Activated T-helper 1 cell treated with anti-CD3 and anti-CD28 coated beads, Interleukin-2, amount 50 U/mL, for 16 hours (primary cell): ENCODE measurements at regions not wholly inside any gene's neighbourhood (a gene's known extent, or its start where the extent isn't known, plus 50 kb on each side); places are given as distances from the start of the nearest gene placed in this dataset.

Source experiments
- DNase-seq, 2 donors: peaks; one replicate each; pipeline ENCODE4 v3.0.0-alpha.2; 2020; ENCODE audit warnings: low read depth in 1 of 2, low spot score in 1 of 2

- no peak for DNase-seq
Measured at GRCh38 chr13:104320446-104320845, 1254.2 kb upstream of the SLC10A2 start.

GRCh38 chr13:104318121-104318520 lies 1251.9 kb upstream of the SLC10A2 start:
- no peak for DNase-seq

DNA sequence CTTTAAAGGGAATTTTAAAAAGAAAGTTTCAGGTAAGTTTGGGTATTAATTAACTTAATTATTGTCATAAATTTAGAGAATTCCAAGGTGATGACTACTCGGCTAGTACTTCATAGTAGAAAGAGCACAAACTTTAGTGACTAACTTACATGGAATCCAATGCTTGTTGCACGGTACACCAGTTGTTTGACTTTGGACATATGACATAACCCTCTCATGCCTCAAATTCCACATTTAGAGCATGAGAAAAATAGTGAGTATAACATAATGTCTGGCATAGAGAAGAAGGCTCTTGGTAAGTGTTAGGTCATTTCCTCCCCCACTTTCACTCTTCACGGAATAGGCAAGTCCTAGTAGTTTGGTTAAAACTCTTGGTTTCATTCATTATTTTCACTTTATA lies 1249.4 kb upstream of the SLC10A2 start:
- DNase-seq: no peak

GRCh38 chr13:104314926-104315535 lies 1248.8 kb upstream of the SLC10A2 start:
- DNase-seq: no peak

DNA sequence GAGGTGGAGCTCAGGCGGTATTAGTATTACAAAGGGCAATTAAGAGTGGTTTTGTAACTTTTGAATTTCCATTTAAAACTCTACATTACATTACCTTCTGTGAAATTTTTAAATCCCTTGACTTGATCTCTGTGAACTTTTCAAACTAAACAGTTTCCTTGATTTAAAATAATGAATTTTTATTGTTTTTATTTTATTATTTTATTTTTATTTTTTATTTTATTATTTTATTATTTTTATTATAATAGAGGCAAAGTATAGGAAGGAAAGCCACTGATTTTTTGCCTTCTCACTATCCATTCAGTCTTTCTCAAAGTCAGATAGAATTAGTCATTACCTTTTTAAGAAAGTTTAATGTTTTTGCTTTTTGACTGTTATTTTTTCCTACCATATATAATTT lies 1248.1 kb upstream of the SLC10A2 start:
- no peak for DNase-seq

DNA sequence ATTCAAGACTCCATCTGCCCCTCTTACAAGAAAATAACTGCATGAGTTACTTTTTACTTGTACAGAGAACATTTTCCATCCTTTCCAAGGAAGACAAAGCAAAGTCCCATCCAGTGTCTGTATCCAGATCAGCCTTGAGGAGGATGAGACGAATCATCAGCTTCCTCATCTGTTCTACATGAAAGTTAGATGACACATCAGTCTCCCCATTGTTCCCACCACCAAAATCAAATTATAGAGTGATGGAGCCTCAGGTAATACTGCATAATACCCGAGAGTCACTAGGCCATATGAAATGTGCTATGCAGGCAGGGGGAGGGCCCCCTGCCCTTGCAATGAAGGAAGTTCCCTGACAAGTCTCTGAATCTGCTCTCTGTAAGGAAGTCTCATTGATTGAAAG lies 1244.6 kb upstream of the SLC10A2 start:
- DNase-seq: no peak

DNA sequence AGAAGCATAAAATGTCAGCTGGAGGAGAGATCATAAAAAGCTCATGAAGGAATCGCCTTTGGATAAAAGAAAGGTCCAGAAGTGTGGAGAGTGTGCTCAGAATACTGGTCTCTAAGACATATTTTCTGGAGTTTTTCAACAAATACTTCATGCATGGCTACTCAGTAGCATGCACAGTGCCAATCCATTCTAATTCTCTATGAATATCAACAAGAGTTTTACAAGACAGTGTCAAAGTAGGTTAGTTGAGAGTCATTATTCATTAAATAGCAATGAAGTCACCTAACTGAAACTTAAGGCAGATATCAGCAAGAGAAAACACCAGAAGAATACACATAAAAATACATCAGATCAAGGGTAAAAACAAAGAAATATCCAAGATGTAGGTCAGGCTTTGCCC lies 1243.2 kb upstream of the SLC10A2 start:
- no peak for DNase-seq

GRCh38 chr13:104301171-104301975 lies 1235.2 kb upstream of the SLC10A2 start:
- no peak for DNase-seq

- no peak for DNase-seq
Measured at GRCh38 chr13:104297075-104297474, 1230.9 kb upstream of the SLC10A2 start.

GRCh38 chr13:104296286-104296685 lies 1230.1 kb upstream of the SLC10A2 start:
- DNase-seq: no peak

GRCh38 chr13:104295537-104295936 lies 1229.3 kb upstream of the SLC10A2 start:
- DNase-seq: no peak

- DNase-seq: no peak
Measured at GRCh38 chr13:104289400-104289799, 1223.2 kb upstream of the SLC10A2 start.

DNA sequence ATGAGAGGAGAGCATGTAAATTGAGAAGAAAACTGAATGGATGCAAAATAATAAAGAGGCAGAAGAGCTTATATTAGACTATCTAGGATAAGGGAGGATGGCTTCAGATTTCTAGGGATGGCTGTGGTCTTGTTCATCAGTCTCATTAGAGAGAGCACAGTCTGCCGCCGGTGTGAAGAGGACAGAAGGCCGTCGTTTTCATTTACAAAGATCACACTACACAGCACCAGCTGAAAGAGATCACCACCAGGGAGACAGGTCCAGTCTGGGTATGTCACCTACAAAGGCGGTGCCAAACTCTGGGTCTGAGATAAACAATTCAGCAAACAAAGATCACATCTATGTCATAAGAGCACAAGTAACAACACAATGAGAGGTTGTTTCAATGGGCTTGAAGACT lies 1222.3 kb upstream of the SLC10A2 start:
- DNase-seq: no peak

DNA sequence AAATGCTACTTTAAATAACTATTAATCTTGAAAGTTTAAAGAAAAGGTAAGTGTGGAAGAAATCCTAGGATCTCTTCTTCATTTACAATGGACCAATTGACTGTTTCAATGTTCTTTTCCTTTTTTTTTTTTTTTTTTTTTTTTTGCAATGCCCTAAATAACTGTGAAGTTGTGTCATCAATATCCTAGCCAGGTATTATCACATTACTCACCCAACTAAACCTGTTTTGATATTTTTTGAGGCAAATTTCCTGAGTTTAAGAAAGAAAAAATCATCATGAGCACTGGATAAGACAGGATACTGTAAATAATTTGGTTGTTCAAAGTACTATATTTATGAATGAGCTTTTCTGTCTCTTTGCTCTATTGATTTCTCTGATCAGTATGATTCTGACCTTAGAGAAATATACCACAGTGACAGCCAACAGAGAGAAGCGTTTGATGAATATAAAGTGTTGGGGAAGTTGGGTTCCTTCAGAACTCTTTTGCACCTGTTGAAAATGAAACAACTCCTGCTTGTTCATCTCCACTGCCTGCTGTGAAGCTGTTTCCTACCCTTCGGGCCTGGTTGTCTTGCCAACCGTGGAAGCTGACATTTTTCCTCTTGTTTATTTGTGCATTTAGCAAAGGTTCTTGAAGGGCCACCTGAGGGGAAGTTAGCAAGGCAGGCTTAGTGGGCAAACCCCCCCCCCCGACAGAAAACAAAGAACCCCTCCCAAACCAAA lies 1220.5 kb upstream of the SLC10A2 start:
- no peak for DNase-seq

GRCh38 chr13:104281910-104282309 lies 1215.7 kb upstream of the SLC10A2 start:
- no peak for DNase-seq

DNA sequence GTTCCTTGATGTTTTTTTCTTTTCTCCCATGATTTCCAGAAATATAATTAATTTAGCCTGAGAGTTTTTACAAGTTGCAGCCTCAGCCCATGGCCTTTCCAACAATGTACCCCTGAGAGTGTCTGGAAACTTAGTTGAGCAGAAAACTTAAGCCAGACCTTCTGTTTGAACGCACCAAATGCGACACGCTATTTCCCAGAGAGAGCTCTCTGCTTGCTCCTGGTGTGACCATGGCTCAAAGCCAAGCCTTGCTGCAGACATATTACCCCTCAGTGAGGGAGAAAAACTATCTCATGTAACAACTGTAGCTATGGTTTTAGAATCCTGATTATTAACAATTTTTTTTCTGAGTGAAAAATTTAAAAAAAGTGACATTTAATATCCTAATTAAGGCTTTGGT lies 1204.5 kb upstream of the SLC10A2 start:
- DNase-seq: no peak

- no peak for DNase-seq
Measured at GRCh38 chr13:104267206-104267811, 1201.1 kb upstream of the SLC10A2 start.

DNA sequence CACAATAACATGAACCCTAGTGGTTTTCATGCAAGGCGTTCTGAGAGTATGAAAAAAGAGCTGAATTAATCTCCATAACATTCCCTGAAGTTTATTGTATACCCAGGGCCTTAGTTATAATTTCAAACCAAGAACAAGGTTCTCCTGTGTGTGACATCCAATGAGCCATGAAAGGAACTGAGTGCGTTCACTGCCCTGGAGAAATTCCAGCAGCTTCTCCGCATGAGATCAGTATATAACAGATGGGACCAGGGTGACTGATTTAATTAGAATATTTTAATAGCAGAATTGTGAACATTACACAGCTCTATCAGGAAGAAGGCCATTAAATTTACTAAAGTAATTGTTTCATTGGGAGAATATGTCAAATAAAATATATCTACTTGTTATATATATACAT lies 1190.5 kb upstream of the SLC10A2 start:
- DNase-seq: no peak

GRCh38 chr13:104253063-104253680 lies 1187.0 kb upstream of the SLC10A2 start:
- no peak for DNase-seq

GRCh38 chr13:104251931-104252330 lies 1185.7 kb upstream of the SLC10A2 start:
- no peak for DNase-seq

- DNase-seq: no peak
Measured at GRCh38 chr13:104246955-104247354, 1180.7 kb upstream of the SLC10A2 start.
